Fibroblast of villous mesenchyme (primary cell): ENCODE measurements at regions not wholly inside any gene's neighbourhood (a gene's known extent, or its start where the extent isn't known, plus 50 kb on each side); places are given as distances from the start of the nearest gene placed in this dataset.
"Not testable (repeated sequence)": the region's sequence is repeated elsewhere in the genome, so short reads cannot be mapped to it uniquely, and the experiment has no call there.

Source experiments
- DNase-seq: peaks from one replicate; pipeline ENCODE4 v3.0.0-alpha.2; 2010; ENCODE audit warnings: low read depth
- H3K4me3 ChIP-seq: 2 replicates; pipeline ENCODE4 v1.5.1; 2011; ENCODE audit warnings: low read depth, mild to moderate bottlenecking, low read length
- CTCF ChIP-seq: IDR thresholded peaks from 2 replicates; pipeline ENCODE4 v1.5.1; 2012; ENCODE audit warnings: low read depth, mild to moderate bottlenecking, low read length; ENCODE audit not compliant: insufficient read depth

- no peak for DNase-seq
- TF ChIP-seq CTCF: no peak
- H3K4me3 ChIP-seq: no peak overlapping the region
Observed at GRCh38 chr10:130936851-130937250, 374.7 kb downstream of the TCERG1L start.

- no peak overlapping the region for H3K4me3 ChIP-seq
- DNase-seq: no peak
- no peak for TF ChIP-seq CTCF
Observed at GRCh38 chr10:130938051-130938450, 373.5 kb downstream of the TCERG1L start.

- not testable (repeated sequence) for H3K4me3 ChIP-seq, DNase-seq
Observed at GRCh38 chr10:130938891-130939290, 372.6 kb downstream of the TCERG1L start.

GRCh38 chr10:130941886-130942285 is 369.6 kb downstream of the TCERG1L start:
- H3K4me3 ChIP-seq: no peak overlapping the region
- DNase-seq: no peak
- TF ChIP-seq CTCF: no peak

- H3K4me3 ChIP-seq: no peak overlapping the region
- no peak for DNase-seq
- TF ChIP-seq CTCF: no peak
Observed at GRCh38 chr10:130952086-130952485, 359.4 kb downstream of the TCERG1L start.

GRCh38 chr10:130954326-130954905 is 357.1 kb downstream of the TCERG1L start:
- no peak for TF ChIP-seq CTCF
- no peak for DNase-seq
- H3K4me3 ChIP-seq: no peak overlapping the region

GRCh38 chr10:130956251-130956650 is 355.3 kb downstream of the TCERG1L start:
- no peak overlapping the region for H3K4me3 ChIP-seq
- no peak for TF ChIP-seq CTCF
- no peak for DNase-seq
